ENCODE measurements at regions not wholly inside any gene's neighbourhood (a gene's known extent, or its start where the extent isn't known, plus 50 kb on each side); places are given as distances from the start of the nearest gene placed in this dataset.
A peak's percentile ranks its signal among the peaks of the same experiment; 100 is the strongest.

DNA sequence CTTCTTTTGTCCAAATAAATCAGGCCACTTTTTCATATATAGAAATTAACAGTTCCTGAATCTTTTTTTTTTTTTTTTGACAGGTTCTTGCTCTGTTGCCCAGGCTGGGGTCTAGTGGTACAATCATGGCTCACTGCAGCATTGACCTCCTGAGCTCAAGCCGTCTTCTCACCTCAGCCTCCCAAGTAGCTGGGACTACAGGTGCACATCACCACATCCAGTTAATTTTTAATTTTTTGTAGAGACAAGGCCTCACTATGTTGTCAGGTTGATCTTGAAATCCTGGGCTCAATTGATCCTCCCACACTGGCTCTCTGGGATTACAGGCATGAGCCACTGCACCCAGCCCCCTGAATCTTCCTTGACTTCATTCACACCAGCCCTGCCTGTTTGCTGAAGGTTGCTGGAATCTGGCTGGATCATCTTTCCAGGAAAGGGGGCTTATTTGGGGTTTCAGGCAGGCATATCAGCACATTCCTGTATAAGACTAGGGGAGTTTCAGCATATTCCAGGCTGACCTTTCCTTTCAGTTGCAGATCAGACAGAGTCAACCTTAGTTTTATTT, 78.2 kb upstream of the ARHGAP29 start (continued):
- TF ChIP-seq FUBP1 (CRISPR knock-in tag; IDR thresholded peaks at IDR 0.05; ENCODE audit: borderline replicate concordance) (no peak), ZNF367 (CRISPR knock-in tag; IDR thresholded peaks at IDR 0.05; ENCODE audit: borderline replicate concordance) (no peak), CREM (IDR thresholded peaks at IDR 0.05) (0 out of 2 replicates have a peak, but pooled peaks have one; percentile 3), CREM (CRISPR knock-in tag; IDR thresholded peaks at IDR 0.05) (no peak), HES4 (CRISPR knock-in tag; IDR thresholded peaks at IDR 0.05; ENCODE audit: borderline replicate concordance) (no peak), ZNF431 (CRISPR knock-in tag; IDR thresholded peaks at IDR 0.05; ENCODE audit: borderline replicate concordance, low read depth) (no peak), ZNF691 (CRISPR knock-in tag; IDR thresholded peaks at IDR 0.05; ENCODE audit: borderline replicate concordance, low read depth) (no peak), SAFB2 (CRISPR knock-in tag; IDR thresholded peaks at IDR 0.05; ENCODE audit: borderline replicate concordance, low read depth) (no peak), SOX13 (IDR thresholded peaks at IDR 0.05) (no peak), SOX13 (CRISPR knock-in tag; conservative IDR thresholded peaks at IDR 0.05 in 1 of 2, IDR thresholded peaks at IDR 0.05 in 1 of 2) (0 out of 4 replicates have a peak, but pooled peaks of 1 of the 2 experiments have one; percentile 24), NFATC3 (CRISPR knock-in tag; IDR thresholded peaks at IDR 0.05) (no peak), BHLHE40 (IDR thresholded peaks at IDR 0.05; ENCODE audit: low read length) (no peak), SP1 (IDR thresholded peaks at IDR 0.05) (no peak), SP1 (CRISPR knock-in tag; IDR thresholded peaks at IDR 0.05) (no peak), IKZF4 (CRISPR knock-in tag; IDR thresholded peaks at IDR 0.05; ENCODE audit: borderline replicate concordance, low read depth, not compliant biosample characterization) (no peak), NR3C1 (CRISPR knock-in tag; IDR thresholded peaks at IDR 0.05) (no peak), ZNF782 (CRISPR knock-in tag; IDR thresholded peaks at IDR 0.05; ENCODE audit: borderline replicate concordance) (no peak), RFX1 (IDR thresholded peaks at IDR 0.05) (no peak), MEIS2 (CRISPR knock-in tag; IDR thresholded peaks at IDR 0.05) (no peak), ZNF816 (CRISPR knock-in tag; IDR thresholded peaks at IDR 0.05; ENCODE audit: borderline replicate concordance) (no peak)
- TF ChIP-seq, protein P1, sequence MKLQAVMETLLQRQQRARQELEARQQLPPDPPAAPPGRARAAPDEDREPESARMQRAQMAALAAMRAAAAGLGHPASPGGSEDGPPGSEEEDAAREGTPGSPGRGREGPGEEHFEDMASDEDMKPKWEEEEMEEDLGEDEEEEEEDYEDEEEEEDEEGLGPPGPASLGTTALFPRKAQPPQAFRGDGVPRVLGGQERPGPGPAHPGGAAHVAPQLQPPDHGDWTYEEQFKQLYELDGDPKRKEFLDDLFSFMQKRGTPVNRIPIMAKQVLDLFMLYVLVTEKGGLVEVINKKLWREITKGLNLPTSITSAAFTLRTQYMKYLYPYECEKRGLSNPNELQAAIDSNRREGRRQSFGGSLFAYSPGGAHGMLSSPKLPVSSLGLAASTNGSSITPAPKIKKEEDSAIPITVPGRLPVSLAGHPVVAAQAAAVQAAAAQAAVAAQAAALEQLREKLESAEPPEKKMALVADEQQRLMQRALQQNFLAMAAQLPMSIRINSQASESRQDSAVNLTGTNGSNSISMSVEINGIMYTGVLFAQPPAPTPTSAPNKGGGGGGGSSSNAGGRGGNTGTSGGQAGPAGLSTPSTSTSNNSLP (IDR thresholded peaks at IDR 0.05; ENCODE audit: low read depth, low read length): no peak
- TF ChIP-seq, protein P2, sequence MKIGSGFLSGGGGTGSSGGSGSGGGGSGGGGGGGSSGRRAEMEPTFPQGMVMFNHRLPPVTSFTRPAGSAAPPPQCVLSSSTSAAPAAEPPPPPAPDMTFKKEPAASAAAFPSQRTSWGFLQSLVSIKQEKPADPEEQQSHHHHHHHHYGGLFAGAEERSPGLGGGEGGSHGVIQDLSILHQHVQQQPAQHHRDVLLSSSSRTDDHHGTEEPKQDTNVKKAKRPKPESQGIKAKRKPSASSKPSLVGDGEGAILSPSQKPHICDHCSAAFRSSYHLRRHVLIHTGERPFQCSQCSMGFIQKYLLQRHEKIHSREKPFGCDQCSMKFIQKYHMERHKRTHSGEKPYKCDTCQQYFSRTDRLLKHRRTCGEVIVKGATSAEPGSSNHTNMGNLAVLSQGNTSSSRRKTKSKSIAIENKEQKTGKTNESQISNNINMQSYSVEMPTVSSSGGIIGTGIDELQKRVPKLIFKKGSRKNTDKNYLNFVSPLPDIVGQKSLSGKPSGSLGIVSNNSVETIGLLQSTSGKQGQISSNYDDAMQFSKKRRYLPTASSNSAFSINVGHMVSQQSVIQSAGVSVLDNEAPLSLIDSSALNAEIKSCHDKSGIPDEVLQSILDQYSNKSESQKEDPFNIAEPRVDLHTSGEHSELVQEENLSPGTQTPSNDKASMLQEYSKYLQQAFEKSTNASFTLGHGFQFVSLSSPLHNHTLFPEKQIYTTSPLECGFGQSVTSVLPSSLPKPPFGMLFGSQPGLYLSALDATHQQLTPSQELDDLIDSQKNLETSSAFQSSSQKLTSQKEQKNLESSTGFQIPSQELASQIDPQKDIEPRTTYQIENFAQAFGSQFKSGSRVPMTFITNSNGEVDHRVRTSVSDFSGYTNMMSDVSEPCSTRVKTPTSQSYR (CRISPR knock-in tag; IDR thresholded peaks at IDR 0.05; ENCODE audit: borderline replicate concordance): no peak

Data from HepG2 (cell line).